GM21619 (cell line): ENCODE measurements at regions not wholly inside any gene's neighbourhood (a gene's known extent, or its start where the extent isn't known, plus 50 kb on each side); places are given as distances from the start of the nearest gene placed in this dataset.
"Not testable (repeated sequence)": the region's sequence is repeated elsewhere in the genome, so short reads cannot be mapped to it uniquely, and the experiment has no call there.

ENCODE experiments used
- ATAC-seq: cut with Tn5 transposase; IDR thresholded peaks from one replicate; pipeline ENCODE4 v1.9.1; 2021; ENCODE audit not compliant: unreplicated experiment

DNA sequence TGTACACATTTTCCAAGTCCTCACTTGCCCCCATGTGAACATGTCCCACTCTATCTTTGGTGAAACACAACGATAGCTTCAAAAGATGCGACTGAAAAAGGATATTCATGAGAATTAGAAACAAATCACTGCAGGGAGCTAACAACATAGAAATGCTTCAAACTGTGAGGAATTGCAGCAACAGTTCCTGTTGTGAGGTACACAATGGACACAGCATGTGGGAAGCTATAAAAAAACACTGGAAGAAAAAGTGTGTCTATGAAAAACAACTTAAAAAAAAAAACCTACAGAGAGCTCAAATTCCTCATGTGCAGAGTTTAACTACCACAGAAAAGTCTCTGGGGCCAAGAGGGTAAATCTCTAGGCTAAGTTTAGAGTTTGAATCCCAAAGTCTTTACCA lies 51.6 kb upstream of the BLTP1 start:
- no peak for ATAC-seq

DNA sequence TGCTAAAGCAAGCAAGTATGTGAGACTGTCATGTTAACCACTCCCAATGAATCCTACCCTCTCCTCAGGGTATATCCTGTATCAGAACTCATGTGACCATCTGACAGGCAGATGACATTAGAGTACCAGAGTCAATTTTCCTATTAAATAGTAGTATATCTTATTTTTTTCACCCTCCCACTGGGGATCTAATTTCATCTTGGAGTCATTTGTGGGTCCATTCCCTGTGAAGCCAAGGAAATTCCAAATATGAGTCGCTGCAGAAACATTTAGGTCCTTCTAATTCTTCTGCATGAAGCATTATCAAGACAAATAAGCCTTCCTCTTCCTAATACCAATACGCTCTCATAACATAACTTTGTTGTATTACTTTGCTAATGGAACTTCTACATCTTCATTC lies 52.2 kb upstream of the BLTP1 start:
- no peak for ATAC-seq

DNA sequence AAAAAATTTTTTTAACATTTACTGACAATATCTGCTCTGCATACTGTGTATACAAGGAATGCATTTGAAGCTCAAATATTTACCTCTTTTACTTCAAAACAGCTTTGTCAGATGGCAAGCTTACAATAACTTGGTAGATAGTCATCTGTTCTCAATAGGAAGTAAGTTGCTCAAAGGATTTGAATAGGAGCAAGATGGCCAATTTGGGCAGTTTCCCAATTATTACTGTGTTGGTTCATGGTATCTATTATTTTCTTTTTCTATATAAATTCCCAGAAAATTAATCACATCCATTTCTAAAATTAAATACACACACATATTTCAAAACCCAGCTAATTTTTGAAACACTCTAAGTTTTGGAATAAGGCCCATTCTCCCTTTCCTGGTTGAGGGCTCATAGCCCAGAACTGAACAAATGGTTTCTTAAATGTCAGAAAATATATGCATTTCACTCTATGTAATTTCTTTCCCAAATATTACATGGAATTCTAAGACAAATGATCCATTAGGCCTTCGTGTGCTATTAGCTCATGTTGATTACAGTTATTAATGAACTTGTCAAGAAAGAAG lies 60.2 kb upstream of the BLTP1 start:
- ATAC-seq, result no peak

DNA sequence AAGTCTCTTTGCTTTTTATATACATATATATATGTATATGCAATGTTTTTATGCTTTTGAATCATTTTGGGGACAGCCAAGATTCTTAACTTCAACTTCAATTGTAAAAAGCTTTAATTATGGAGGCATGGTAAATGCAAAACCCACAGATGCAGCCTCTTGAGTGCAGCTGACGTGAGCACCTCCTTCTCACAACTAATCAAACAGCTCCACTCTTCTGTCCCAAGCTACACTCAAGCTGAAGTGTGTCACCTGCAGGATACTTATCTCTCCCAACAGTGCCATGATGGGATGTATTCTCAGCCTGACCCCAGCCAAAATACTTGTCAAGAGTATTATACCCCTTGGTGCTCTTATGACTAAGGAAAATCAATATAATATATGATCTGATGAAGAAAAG lies 60.7 kb upstream of the BLTP1 start:
- no peak for ATAC-seq

- no peak for ATAC-seq
Observed at GRCh38 chr4:122090989-122091388, 61.1 kb upstream of the BLTP1 start.

GRCh38 chr4:122086338-122087065 lies 65.6 kb upstream of the BLTP1 start:
- ATAC-seq, result no peak

GRCh38 chr4:122083989-122084388 lies 68.1 kb upstream of the BLTP1 start:
- no peak for ATAC-seq

DNA sequence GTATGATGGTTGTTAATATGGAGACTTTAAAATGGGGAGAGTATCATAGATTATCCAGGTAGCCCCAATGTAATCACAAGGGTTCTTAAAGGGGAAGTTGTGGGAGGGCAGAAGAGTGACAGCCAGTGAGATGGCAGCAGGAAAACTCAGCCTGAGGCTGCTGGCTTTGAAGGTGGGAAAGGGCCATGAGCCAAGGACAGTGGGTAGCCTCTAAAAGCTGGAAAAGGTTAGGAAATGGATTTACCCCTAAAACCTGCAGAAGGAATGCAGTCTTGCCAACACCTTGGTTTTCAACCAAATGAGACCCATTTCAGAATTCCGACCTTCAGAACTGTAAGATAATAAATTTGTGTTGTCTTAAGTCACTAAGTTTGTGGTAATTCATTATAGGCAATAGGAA lies 68.8 kb upstream of the BLTP1 start:
- no peak for ATAC-seq

DNA sequence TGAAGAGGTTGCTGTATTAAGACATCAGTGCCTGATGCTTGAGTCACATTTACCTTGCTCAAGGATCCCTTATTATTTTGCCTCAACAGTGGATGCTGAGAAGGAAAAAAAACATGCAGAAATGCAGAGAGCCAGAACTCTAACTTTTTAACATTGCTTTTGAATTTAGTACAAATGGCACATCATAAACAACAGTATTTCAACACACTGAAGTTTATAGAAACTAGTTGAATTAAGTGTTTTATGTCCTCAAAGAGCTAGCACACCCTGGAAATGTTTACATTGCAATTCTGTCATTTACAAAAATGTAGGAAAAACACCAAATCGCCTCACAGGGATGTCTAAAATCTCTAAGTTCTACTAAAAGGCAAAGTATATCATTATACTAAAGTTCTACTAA lies 69.5 kb upstream of the BLTP1 start:
- ATAC-seq, result no peak

DNA sequence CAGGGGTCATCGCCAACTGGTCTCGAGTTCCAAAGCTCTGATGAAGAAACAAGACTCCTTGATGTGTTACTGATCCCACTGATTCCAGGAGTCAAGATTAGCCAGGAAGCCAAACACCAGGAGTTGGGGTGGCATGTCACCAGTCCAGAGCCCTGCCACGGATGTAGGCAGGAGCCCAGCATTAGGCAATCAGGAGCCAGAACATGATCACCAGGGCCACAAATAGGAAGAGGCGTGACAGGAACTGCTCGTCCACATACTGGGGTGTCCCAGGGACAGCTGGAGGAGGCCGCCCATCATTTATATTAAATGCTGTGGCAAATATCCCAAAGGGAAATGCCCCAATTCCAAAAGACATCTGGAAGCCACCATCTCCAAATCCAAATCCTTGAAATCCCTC lies 74.5 kb upstream of the BLTP1 start:
- ATAC-seq, result not testable (repeated sequence)

- ATAC-seq, result not testable (repeated sequence)
Observed at GRCh38 chr4:122076835-122077234, 75.3 kb upstream of the BLTP1 start.

- ATAC-seq, result no peak
Observed at GRCh38 chr4:122073615-122074014, 78.5 kb upstream of the BLTP1 start.

- no peak for ATAC-seq
Observed at GRCh38 chr4:122065915-122066314, 86.2 kb upstream of the BLTP1 start.

- ATAC-seq, result no peak
Observed at GRCh38 chr4:122065149-122065548, 87.0 kb upstream of the BLTP1 start.

DNA sequence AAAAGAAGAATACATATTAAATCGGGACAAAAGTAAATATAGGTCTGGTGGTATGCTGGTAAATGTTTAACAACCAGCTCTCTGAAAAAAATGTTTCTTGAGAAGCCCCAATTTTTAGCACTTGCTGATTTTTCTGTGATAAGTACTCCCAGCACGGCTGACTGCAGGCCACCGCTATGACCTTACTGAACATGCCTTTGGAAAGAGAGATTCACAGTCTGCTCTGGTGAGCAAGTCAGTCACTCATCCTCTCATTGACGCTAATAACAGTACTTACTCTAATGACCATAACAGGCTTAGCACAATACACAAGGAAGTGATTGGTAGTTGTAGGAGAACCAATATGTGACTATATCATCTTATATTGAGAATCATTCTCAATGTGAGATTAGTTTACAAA lies 98.9 kb upstream of the BLTP1 start:
- ATAC-seq, result no peak

- no peak for ATAC-seq
Observed at GRCh38 chr4:122052677-122053076, 99.5 kb upstream of the BLTP1 start.

- ATAC-seq, result no peak
Observed at GRCh38 chr4:122050841-122051240, 99.0 kb upstream of the TRPC3 start.

DNA sequence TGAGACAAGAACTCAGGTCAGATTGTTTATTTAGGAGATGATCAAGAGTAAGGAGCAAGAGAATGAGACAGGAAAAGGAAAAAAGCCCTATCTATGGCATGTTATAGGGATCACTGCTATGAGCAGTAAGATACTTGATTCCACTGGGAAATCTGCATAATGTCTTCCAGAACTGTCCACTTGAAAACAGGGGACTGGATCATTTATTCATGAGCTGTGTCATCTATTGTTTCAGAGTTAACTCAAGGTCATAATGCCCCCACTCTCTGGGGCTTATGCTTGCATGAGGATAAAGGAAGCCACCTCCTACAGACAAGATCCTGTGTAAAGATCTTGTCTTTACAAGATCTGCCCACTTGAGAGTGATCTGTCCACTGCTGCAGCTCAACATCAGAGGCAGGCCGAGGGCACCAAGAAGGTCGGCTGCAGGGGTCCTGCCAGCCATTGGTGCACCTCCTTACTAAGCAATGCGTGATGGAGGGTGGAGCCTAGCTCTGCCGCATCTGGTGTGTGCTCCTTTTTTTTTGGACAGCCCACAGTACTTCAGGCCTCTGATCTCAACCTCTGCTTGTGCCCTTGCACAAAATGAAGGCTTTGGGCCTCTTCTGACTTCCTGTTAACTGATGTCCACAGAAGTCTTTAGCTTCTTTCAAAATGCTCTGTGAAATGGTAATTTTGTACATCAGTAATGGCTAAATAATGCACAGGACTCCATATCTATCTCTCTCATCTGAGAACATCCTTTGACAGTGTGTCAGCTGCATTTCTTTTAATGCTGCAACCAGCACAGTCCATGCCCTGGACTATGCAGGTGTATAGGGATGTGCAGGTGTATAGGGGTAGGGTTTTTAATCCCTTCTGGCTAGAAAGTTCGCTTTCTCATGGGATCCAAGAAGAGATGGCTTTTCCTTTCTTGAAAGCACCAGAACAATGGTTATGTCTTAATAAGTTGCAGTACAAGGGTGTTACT lies 95.9 kb upstream of the TRPC3 start:
- no peak for ATAC-seq

DNA sequence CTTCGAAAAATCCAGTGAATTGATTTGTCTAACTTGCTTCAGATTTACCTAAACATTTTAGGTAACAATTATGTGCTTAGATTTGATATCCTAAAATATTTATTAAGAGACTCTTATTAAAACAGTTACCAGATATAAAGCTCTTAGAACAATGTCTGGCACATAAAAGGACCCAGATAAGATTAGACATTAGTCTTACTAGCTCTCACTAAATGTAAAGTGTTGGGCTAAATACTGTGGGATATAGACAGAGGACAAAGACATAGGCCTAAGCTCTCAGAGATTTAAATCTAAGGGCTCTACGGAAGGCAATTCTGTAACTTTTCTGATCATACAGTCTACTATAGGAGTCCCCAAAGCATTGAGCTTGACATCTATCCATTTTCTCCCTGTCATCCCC lies 94.4 kb upstream of the TRPC3 start:
- ATAC-seq, result no peak

GRCh38 chr4:122045533-122045932 lies 93.7 kb upstream of the TRPC3 start:
- no peak for ATAC-seq

- ATAC-seq, result no peak
Observed at GRCh38 chr4:122044501-122044900, 92.6 kb upstream of the TRPC3 start.

DNA sequence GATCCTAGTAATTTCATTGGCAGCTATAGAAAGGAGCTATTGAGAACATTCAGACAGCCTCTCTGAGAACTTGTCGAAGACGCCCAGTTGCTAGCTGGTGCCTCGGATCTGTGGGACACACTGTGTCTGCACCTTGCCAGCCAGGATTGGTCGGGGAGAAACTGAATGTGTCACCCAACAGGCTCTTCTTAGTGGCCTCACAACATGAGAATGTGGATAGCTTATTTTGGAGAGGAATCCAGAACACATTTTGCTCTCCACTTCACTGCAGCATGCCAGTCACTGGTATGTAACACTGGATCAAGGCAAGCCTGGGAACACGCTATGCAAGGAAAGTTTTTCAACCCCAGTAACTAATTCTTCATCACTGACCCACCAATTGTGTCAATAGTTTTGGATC lies 89.5 kb upstream of the TRPC3 start:
- no peak for ATAC-seq
